Endometrium (tissue), 2 donors: ENCODE measurements at regions not wholly inside any gene's neighbourhood (a gene's known extent, or its start where the extent isn't known, plus 50 kb on each side); places are given as distances from the start of the nearest gene placed in this dataset.
"Not testable (repeated sequence)": the region's sequence is repeated elsewhere in the genome, so short reads cannot be mapped to it uniquely, and the experiment has no call there.

Experiments used
- FAIRE-seq: peaks from 2 replicates; lab custom pipeline; 2012; peaks lifted over from hg19 to GRCh38; lab: Jason Lieb, UNC
- donor health status: control.
- donor health status: control.

- FAIRE-seq, result no peak
Observed at GRCh38 chr7:54116956-54117355, 425.2 kb upstream of the VSTM2A start.

- FAIRE-seq, result no peak
Observed at GRCh38 chr7:54129035-54129434, 413.1 kb upstream of the VSTM2A start.

- FAIRE-seq, result no peak
Observed at GRCh38 chr7:54141576-54141975, 400.6 kb upstream of the VSTM2A start.

GRCh38 chr7:54145716-54146115 lies 396.5 kb upstream of the VSTM2A start:
- FAIRE-seq, result no peak

GRCh38 chr7:54153462-54153861 lies 388.7 kb upstream of the VSTM2A start:
- no peak for FAIRE-seq

GRCh38 chr7:54159088-54159487 lies 383.1 kb upstream of the VSTM2A start:
- FAIRE-seq, result no peak

GRCh38 chr7:54161621-54162020 lies 380.6 kb upstream of the VSTM2A start:
- FAIRE-seq, result no peak

- no peak for FAIRE-seq
Observed at GRCh38 chr7:54166419-54166818, 375.8 kb upstream of the VSTM2A start.

- FAIRE-seq, result no peak
Observed at GRCh38 chr7:54179321-54180029, 362.7 kb upstream of the VSTM2A start.

- no peak for FAIRE-seq
Observed at GRCh38 chr7:54180796-54181195, 361.4 kb upstream of the VSTM2A start.

- no peak for FAIRE-seq
Observed at GRCh38 chr7:54183055-54183454, 359.1 kb upstream of the VSTM2A start.

- no peak for FAIRE-seq
Observed at GRCh38 chr7:54186336-54186735, 355.8 kb upstream of the VSTM2A start.

GRCh38 chr7:54187886-54188685 lies 354.1 kb upstream of the VSTM2A start:
- FAIRE-seq, result no peak

GRCh38 chr7:54188843-54189242 lies 353.3 kb upstream of the VSTM2A start:
- no peak for FAIRE-seq

GRCh38 chr7:54189330-54189729 lies 352.8 kb upstream of the VSTM2A start:
- no peak for FAIRE-seq

GRCh38 chr7:54201501-54201900 lies 340.7 kb upstream of the VSTM2A start:
- FAIRE-seq, result no peak

GRCh38 chr7:54215424-54215823 lies 326.8 kb upstream of the VSTM2A start:
- no peak for FAIRE-seq

- not testable (repeated sequence) for FAIRE-seq
Observed at GRCh38 chr7:54226030-54226429, 316.1 kb upstream of the VSTM2A start.

- no peak for FAIRE-seq
Observed at GRCh38 chr7:54242776-54243175, 299.4 kb upstream of the VSTM2A start.

- no peak for FAIRE-seq
Observed at GRCh38 chr7:54245020-54245419, 297.2 kb upstream of the VSTM2A start.

GRCh38 chr7:54249686-54250085 lies 292.5 kb upstream of the VSTM2A start:
- no peak for FAIRE-seq

GRCh38 chr7:54252256-54253035 lies 289.7 kb upstream of the VSTM2A start:
- FAIRE-seq, result no peak

GRCh38 chr7:54253036-54253373 lies 289.2 kb upstream of the VSTM2A start:
- peak; percentile 60 for FAIRE-seq
